Ascending aorta (tissue), 2 donors: ENCODE measurements at regions not wholly inside any gene's neighbourhood (a gene's known extent, or its start where the extent isn't known, plus 50 kb on each side); places are given as distances from the start of the nearest gene placed in this dataset.

Experiments used
- DNase-seq, 2 donors: peaks; one replicate each; pipeline ENCODE4 v3.0.0-alpha.2; 2019; ENCODE audit warnings: low spot score in 2 of 2
- H3K27ac ChIP-seq, 2 donors: fragments of 200-600 bp; sonication (generic); one replicate each; pipeline ENCODE4 v1.5.1; 2016 to 2017; ENCODE audit warnings: mild to moderate bottlenecking in 1 of 2
- H3K27me3 ChIP-seq: fragments of 200-600 bp; sonication (generic); one replicate; pipeline ENCODE4 v1.5.1; 2017
- H3K36me3 ChIP-seq, 2 donors: fragments of 200-600 bp; sonication (generic); one replicate each; pipeline ENCODE4 v1.5.1; 2016
- H3K4me1 ChIP-seq, 2 donors: fragments of 200-600 bp; sonication (generic); one replicate each; pipeline ENCODE4 v1.5.1; 2016 to 2017; ENCODE audit warnings: mild to moderate bottlenecking in 1 of 2
- H3K4me3 ChIP-seq, 2 donors: fragments of 200-600 bp; sonication (generic); one replicate each; pipeline ENCODE4 v1.5.1; 2016 to 2017; ENCODE audit warnings: mild to moderate bottlenecking in 1 of 2
- H3K9me3 ChIP-seq, 2 donors: fragments of 200-600 bp; sonication (generic); one replicate each; pipeline ENCODE4 v1.5.1; 2016
- intact Hi-C: fragments of 100-400 bp; cut with DNase I; formaldehyde crosslinking; loops from one replicate; pipeline ENCODE4 v1.15.1; 2023
- TF ChIP-seq, protein P1 (sequence below), 3 experiments: fragments of 200-600 bp in 2 of 3; fragments of 450-650 bp in 1 of 3; sonication (generic) in 2 of 3; IDR thresholded peaks; one replicate each; pipeline ENCODE4 v1.5.1; 2016 to 2019; ENCODE audit warnings: antibody characterized with exemption in 3 of 3, mild to moderate bottlenecking in 1 of 3, moderate library complexity in 1 of 3

DNA sequence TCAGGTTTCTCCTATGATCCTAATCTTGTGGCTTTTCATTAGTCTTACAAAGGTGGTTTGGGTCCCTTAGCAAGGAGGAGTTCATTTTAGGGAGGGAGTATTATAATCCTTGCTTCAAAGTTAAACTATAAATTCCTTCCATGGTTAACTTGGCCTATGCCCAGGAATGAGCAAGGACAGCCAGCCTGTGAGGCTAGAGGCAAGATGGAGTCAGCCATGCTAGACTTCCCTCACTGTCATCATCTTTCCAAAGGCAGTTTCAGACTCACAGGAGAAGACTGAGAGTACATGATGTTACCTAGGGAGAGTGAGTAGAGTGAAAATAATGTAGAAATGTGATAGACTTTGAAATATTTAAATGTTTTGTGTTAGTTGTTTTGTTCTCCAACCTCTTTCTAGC, 192.3 kb downstream of the GPAT3 start:
- DNase-seq, result no peak
- H3K4me1 ChIP-seq, result no peaks in the 10 kb centered on the region
- no peaks in the 10 kb centered on the region for H3K27me3 ChIP-seq
- H3K27ac ChIP-seq, result no peak overlapping the region
- no peak overlapping the region for H3K4me3 ChIP-seq
- no peaks in the 10 kb centered on the region for H3K36me3 ChIP-seq
- TF ChIP-seq, protein P1, sequence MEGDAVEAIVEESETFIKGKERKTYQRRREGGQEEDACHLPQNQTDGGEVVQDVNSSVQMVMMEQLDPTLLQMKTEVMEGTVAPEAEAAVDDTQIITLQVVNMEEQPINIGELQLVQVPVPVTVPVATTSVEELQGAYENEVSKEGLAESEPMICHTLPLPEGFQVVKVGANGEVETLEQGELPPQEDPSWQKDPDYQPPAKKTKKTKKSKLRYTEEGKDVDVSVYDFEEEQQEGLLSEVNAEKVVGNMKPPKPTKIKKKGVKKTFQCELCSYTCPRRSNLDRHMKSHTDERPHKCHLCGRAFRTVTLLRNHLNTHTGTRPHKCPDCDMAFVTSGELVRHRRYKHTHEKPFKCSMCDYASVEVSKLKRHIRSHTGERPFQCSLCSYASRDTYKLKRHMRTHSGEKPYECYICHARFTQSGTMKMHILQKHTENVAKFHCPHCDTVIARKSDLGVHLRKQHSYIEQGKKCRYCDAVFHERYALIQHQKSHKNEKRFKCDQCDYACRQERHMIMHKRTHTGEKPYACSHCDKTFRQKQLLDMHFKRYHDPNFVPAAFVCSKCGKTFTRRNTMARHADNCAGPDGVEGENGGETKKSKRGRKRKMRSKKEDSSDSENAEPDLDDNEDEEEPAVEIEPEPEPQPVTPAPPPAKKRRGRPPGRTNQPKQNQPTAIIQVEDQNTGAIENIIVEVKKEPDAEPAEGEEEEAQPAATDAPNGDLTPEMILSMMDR (IDR thresholded peaks at IDR 0.05), result no peak
- intact Hi-C loops, result no loop called here
- no peaks in the 10 kb centered on the region for H3K9me3 ChIP-seq

GRCh38 chr4:83725336-83726085, 189.6 kb downstream of the GPAT3 start:
- no peaks in the 10 kb centered on the region for H3K4me1 ChIP-seq
- H3K9me3 ChIP-seq, result no peaks in the 10 kb centered on the region
- no peaks in the 10 kb centered on the region for H3K27me3 ChIP-seq
- intact Hi-C loops, result no loop called here
- H3K36me3 ChIP-seq, result no peaks in the 10 kb centered on the region
- H3K4me3 ChIP-seq, result no peak overlapping the region
- no peak for DNase-seq
- no peak overlapping the region for H3K27ac ChIP-seq
- TF ChIP-seq, protein P1 (IDR thresholded peaks at IDR 0.05), result no peak

GRCh38 chr4:83724485-83725335, 188.8 kb downstream of the GPAT3 start:
- no peak overlapping the region for H3K4me3 ChIP-seq
- no peaks in the 10 kb centered on the region for H3K4me1 ChIP-seq
- no peaks in the 10 kb centered on the region for H3K9me3 ChIP-seq
- no peaks in the 10 kb centered on the region for H3K27me3 ChIP-seq
- TF ChIP-seq, protein P1 (IDR thresholded peaks at IDR 0.05), result no peak
- no peaks in the 10 kb centered on the region for H3K36me3 ChIP-seq
- DNase-seq, result no peak
- intact Hi-C loops, result no loop called here
- H3K27ac ChIP-seq, result no peak overlapping the region

GRCh38 chr4:83723609-83724008, 187.7 kb downstream of the GPAT3 start:
- TF ChIP-seq, protein P1 (IDR thresholded peaks at IDR 0.05), result no peak
- DNase-seq, result no peak
- intact Hi-C loops, result no loop called here
- no peaks in the 10 kb centered on the region for H3K27me3 ChIP-seq
- H3K4me3 ChIP-seq, result no peak overlapping the region
- H3K36me3 ChIP-seq, result no peaks in the 10 kb centered on the region
- no peaks in the 10 kb centered on the region for H3K4me1 ChIP-seq
- H3K9me3 ChIP-seq, result no peaks in the 10 kb centered on the region
- H3K27ac ChIP-seq, result no peak overlapping the region

GRCh38 chr4:83722730-83723269, 186.9 kb downstream of the GPAT3 start:
- no peak for DNase-seq
- H3K4me1 ChIP-seq, result no peaks in the 10 kb centered on the region
- H3K36me3 ChIP-seq, result no peaks in the 10 kb centered on the region
- H3K27me3 ChIP-seq, result no peaks in the 10 kb centered on the region
- H3K27ac ChIP-seq, result no peak overlapping the region
- intact Hi-C loops, result no loop called here
- no peak overlapping the region for H3K4me3 ChIP-seq
- H3K9me3 ChIP-seq, result no peaks in the 10 kb centered on the region
- TF ChIP-seq, protein P1 (IDR thresholded peaks at IDR 0.05), result no peak
